ENCODE measurements at regions not wholly inside any gene's neighbourhood (a gene's known extent, or its start where the extent isn't known, plus 50 kb on each side); places are given as distances from the start of the nearest gene placed in this dataset.
A peak's percentile ranks its signal among the peaks of the same experiment; 100 is the strongest.

- DNase-seq (ENCODE audit: low read depth): peak; percentile 60
These were observed 376.8 kb upstream of the THBS1 start for GRCh38 chr15:39204031-39204430.

GRCh38 chr15:39205081-39205480 is 375.8 kb upstream of the THBS1 start:
- peak; percentile 54 for DNase-seq (ENCODE audit: low read depth)

GRCh38 chr15:39205506-39206371 is 375.1 kb upstream of the THBS1 start:
- peak; percentile 89 for DNase-seq (ENCODE audit: low read depth)

DNA sequence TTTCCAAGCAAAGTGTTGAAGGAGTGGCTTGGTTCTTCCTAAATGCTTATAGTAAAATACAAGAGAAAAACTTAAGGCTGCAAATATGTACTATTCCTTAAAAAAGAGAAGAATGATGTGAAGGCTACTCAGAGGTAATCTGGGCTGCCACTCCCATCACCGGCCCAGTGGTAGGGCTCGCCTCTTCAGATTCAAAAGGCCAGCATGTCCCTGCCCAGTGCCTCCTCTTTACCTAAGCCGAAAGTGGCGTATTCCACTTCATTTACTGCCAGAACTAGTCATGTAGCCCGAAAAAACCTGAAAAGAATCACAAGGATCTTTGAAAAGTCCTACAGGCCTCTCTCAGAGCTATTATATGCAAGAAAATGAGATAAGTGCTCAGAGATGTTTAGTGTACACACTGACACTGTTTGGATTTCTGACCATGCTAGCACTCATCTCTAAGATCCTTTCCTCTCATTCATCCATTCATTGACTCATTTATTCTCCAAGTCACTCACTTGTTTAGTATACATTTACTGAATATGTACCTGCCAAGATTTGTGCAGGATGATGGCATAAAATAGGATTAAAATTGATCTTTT is 373.3 kb upstream of the THBS1 start:
- DNase-seq (ENCODE audit: low read depth): no peak

DNA sequence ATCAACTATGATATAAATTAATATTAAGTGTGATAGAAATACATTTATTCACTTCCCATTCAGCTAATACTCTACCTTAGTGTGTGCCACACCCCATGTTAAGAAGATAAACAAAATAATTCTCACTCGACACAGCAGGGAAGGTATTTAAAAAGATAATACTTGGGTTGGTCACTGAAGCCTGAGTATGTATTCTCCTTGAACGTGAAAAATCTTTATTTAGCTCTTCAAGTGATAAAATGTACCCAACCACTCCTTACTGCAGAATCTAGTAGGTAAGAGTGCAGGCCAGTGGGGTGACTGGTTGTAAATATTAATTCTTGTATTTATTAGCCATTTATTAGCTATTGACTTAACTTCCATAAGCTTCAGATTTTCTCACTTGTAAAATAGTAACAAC is 372.7 kb upstream of the THBS1 start:
- DNase-seq (ENCODE audit: low read depth): no peak

DNA sequence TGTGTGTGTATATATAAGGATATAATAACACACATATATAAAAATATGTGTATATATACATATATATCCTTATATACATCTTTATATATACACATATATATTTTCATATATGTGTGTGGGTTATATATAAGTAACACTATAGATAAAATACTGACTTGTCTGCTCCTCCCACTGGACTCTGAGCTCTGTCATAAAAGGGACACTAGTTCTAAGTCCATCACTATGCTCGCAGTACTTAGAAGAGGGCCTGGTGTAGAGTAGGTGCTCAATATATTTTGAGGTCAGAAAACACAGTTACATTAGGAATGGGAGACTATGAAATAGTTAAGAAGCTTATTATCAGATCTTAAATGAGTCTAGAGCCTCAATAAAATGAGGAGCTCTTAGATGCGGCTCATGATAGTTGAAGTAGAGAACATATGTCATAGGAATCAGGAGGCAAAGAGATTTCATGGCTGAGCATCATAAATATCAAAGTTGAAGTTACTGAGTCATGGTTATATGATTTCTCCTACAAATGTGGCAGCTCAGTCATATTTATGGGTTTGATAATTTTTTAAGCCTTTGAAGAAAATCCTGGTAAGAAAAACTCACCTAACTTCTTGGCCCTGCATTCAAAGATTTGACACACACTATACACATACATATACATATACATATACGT is 371.2 kb upstream of the THBS1 start:
- DNase-seq (ENCODE audit: low read depth): no peak

- DNase-seq (ENCODE audit: low read depth): no peak
These were observed 369.5 kb upstream of the THBS1 start for GRCh38 chr15:39211108-39211979.

GRCh38 chr15:39213385-39213840 is 367.5 kb upstream of the THBS1 start:
- DNase-seq (ENCODE audit: low read depth): peak; percentile 95

GRCh38 chr15:39215015-39215414 is 365.9 kb upstream of the THBS1 start:
- no peak for DNase-seq (ENCODE audit: low read depth)

DNA sequence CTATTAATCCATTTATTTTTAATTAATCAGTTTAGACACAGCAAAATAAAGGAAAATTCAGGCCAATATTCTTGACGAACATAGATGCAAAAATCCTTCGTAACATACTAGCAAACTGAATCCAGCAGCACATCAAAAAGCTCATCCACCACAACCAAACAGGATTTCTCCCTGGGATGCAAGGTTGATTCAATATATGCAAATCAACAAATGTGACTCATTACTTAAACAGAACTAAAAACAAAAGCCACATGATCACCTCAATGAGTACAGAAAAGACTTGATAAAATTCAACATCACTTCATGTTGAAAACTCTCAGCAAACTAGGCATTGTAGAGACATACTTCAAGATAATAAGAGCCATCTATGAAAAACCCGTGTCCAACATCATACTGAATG is 364.1 kb upstream of the THBS1 start:
- peak; percentile 76 for DNase-seq (ENCODE audit: low read depth)

DNA sequence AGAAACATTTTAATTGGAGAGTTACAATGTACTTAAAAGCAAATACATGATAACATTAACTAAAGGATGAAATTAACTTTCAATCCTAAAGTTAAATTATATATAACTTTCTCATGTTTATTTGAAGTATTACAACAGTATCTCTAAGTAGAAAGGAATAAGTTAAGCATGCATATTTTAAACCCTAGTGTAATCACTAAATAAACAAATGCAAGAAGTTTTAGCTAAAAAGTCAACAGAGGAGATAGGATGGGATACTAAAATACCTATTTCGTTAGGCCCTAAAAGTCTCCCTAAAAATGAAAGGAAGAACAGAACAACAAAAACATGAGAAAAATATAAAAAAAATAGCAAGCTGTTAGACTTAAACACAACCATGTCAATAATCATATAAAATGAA is 361.3 kb upstream of the THBS1 start:
- DNase-seq (ENCODE audit: low read depth): no peak

- DNase-seq (ENCODE audit: low read depth): peak; percentile 40
These were observed 354.5 kb upstream of the THBS1 start for GRCh38 chr15:39226169-39226937.

DNA sequence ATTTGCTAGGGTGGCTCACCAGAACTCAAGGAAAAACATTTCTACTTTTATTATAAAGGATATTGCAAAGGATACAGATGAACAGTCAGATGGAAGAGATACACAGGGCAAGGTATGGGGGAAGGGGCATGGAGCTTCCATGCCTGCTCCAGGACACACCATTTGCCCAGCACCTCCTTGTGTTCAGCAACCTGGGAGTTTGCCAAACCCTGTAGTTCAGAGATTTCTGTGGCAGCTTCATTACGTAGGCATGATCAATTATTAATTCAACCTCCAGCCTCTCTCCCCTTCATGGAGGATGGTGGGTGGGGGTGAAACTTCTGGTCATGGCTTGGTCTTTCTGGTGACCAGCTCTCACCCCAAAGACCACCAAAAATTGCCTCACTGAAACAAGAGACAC is 353.9 kb upstream of the THBS1 start:
- peak; percentile 30 for DNase-seq (ENCODE audit: low read depth)

GRCh38 chr15:39228889-39229288 is 352.0 kb upstream of the THBS1 start:
- no peak for DNase-seq (ENCODE audit: low read depth)

DNA sequence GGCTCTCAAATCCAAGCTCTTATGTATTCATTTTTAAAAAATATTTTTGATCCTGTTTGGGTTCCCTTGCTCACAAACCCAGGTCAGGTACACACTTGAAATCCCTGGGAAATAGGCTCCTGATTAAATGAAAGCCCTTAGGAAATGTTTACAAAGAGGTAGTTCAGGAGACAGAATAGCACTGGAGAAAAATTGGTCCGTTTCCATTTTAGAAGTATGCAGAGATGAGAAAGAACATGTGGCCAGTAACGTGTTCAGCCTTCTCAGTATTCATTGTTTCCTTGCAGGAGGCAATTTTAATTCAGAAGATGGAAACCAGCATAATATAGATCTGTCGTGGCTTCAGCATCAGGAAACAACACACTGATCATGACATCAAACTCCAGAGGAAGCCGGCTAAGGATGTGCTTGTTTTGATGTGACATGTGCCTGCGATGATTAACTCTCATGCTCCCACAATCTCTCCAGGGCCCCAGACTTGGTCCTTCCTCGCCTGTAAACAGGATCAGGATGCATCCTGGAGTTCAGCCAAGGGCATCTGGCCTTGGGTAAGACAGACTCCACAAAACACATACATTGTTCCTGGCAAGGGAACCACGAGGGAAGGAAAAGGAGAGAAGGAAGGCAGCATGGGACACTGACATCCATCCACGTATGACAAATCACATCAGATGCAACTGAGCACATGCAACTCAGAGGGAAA is 350.5 kb upstream of the THBS1 start:
- DNase-seq (ENCODE audit: low read depth): peak; percentile 77

- no peak for DNase-seq (ENCODE audit: low read depth)
These were observed 350.0 kb upstream of the THBS1 start for GRCh38 chr15:39230908-39231285.

- DNase-seq (ENCODE audit: low read depth): peak; percentile 98
These were observed 348.4 kb upstream of the THBS1 start for GRCh38 chr15:39232512-39232911.

DNA sequence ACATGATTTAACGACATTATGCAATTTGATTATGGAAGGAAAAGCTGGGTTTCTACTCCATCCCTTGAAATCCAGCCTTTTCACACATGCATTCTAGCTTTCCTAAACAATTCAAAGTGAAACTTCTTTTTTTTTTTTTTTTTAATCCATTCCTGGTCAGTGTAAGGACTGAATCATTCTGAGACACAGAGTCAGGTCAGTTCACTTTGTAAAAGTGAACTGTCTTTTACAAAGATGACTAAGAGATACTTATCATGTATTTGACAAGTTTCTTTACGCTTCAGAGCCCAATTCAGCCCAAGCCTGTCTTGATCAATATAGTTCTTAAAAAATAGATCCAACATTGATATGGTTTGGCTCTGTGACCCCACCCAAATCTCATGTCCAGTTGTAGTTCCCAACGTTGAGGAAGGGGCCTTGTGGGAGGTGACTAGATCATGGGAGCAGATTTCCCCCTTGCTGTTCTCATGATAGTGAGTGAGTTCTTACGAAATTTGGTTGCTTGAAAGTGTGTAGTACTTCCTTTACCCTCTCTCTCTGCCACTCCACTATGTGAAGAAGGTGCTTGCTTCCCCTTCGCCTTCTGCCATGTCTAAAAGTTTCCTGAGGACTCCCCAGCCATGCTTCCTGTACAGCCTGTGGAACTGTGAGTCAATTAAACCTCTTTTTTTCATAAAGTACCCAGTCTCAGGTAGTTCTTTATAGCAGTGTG is 345.6 kb upstream of the THBS1 start:
- peak; percentile 91 for DNase-seq (ENCODE audit: low read depth)

GRCh38 chr15:39236375-39236774 is 344.5 kb upstream of the THBS1 start:
- DNase-seq (ENCODE audit: low read depth): no peak

- no peak for DNase-seq (ENCODE audit: low read depth)
These were observed 342.4 kb upstream of the THBS1 start for GRCh38 chr15:39238443-39238842.

Measured in M059J (cell line).